ENCODE measurements at regions not wholly inside any gene's neighbourhood (a gene's known extent, or its start where the extent isn't known, plus 50 kb on each side); places are given as distances from the start of the nearest gene placed in this dataset.

GRCh38 chr7:106456329-106456728 lies 171.5 kb upstream of the NAMPT start:
- no peak for TF ChIP-seq CTCF (IDR thresholded peaks at IDR 0.05; ENCODE audit: insufficient read depth, low read depth, low read length)
- no peak overlapping the region for H3K4me3 ChIP-seq (ENCODE audit: low read depth, low read length)
- DNase-seq (ENCODE audit: low read depth), result no peak

- no peak for DNase-seq (ENCODE audit: low read depth)
- no peak overlapping the region for H3K4me3 ChIP-seq (ENCODE audit: low read depth, low read length)
- TF ChIP-seq CTCF (IDR thresholded peaks at IDR 0.05; ENCODE audit: insufficient read depth, low read depth, low read length), result no peak
Measured at GRCh38 chr7:106452031-106452851, 167.5 kb upstream of the NAMPT start.

GRCh38 chr7:106451171-106451570 lies 166.4 kb upstream of the NAMPT start:
- H3K4me3 ChIP-seq (ENCODE audit: low read depth, low read length), result no peak overlapping the region
- peak; percentile 22 for DNase-seq (ENCODE audit: low read depth)
- no peak for TF ChIP-seq CTCF (IDR thresholded peaks at IDR 0.05; ENCODE audit: insufficient read depth, low read depth, low read length)

GRCh38 chr7:106450716-106451115 lies 165.9 kb upstream of the NAMPT start:
- no peak for DNase-seq (ENCODE audit: low read depth)
- no peak for TF ChIP-seq CTCF (IDR thresholded peaks at IDR 0.05; ENCODE audit: insufficient read depth, low read depth, low read length)
- no peak overlapping the region for H3K4me3 ChIP-seq (ENCODE audit: low read depth, low read length)

- no peak for TF ChIP-seq CTCF (IDR thresholded peaks at IDR 0.05; ENCODE audit: insufficient read depth, low read depth, low read length)
- H3K4me3 ChIP-seq (ENCODE audit: low read depth, low read length), result no peak overlapping the region
- DNase-seq (ENCODE audit: low read depth), result no peak
Measured at GRCh38 chr7:106448992-106449859, 164.4 kb upstream of the NAMPT start.

GRCh38 chr7:106448346-106448991 lies 163.7 kb upstream of the NAMPT start:
- no peak overlapping the region for H3K4me3 ChIP-seq (ENCODE audit: low read depth, low read length)
- no peak for TF ChIP-seq CTCF (IDR thresholded peaks at IDR 0.05; ENCODE audit: insufficient read depth, low read depth, low read length)
- no peak for DNase-seq (ENCODE audit: low read depth)

Measured in fibroblast of villous mesenchyme (primary cell).